Ovary (tissue), 7 donors: ENCODE measurements at regions not wholly inside any gene's neighbourhood (a gene's known extent, or its start where the extent isn't known, plus 50 kb on each side); places are given as distances from the start of the nearest gene placed in this dataset.

Experiments used
- DNase-seq, 5 donors: peaks; one replicate each; pipeline ENCODE4 v3.0.0-alpha.2; 2019 to 2020
- H3K27ac ChIP-seq, 2 donors: fragments of 200-600 bp; one replicate each; pipeline versions ENCODE4 v1.5.1 to v1.8.0; 2019 to 2022
- H3K27me3 ChIP-seq: fragments of 200-600 bp; one replicate; pipeline ENCODE4 v1.8.0; 2022
- H3K36me3 ChIP-seq: fragments of 200-600 bp; sonication (generic); one replicate; pipeline ENCODE4 v1.5.1; 2019
- H3K4me1 ChIP-seq: one replicate; pipeline ENCODE4 v1.8.1; 2013; ENCODE audit warnings: mild to moderate bottlenecking, moderate library complexity; ENCODE audit not compliant: insufficient read depth
- H3K4me3 ChIP-seq: fragments of 200-600 bp; sonication (generic); one replicate; pipeline ENCODE4 v1.5.1; 2017
- H3K9me3 ChIP-seq, 2 donors: fragments of 200-600 bp in 1 of 2; sonication (generic) in 1 of 2; one replicate each; pipeline versions ENCODE4 v1.5.1 to v1.8.1; 2013 to 2019; ENCODE audit warnings: mild to moderate bottlenecking in 1 of 2, moderate library complexity in 1 of 2
- EP300 ChIP-seq: sonication (generic); formaldehyde crosslinking; IDR thresholded peaks from one replicate; pipeline ENCODE4 v1.6.1; 2017; ENCODE audit warnings: antibody characterized with exemption
- POLR2A ChIP-seq: fragments of 450-650 bp; IDR thresholded peaks from one replicate; pipeline ENCODE4 v1.6.1; 2017; ENCODE audit warnings: antibody characterized with exemption, mild to moderate bottlenecking, moderate library complexity
- WGBS, 3 donors: extraction: QIAGEN DNeasy Blood & Tissue Kit in 1 of 3; methylation state at CpG; one replicate each; pipeline versions ENCODE4 v1.1.5 to v1.1.7; 2013 to 2017; 5-methylcytosine and 5-hydroxymethylcytosine counted together
- intact Hi-C, 4 donors: fragments of 100-400 bp; cut with DNase I; formaldehyde crosslinking; loops; one replicate each; pipeline versions ENCODE4 v1.11.0 to v1.15.1; 2022 to 2023
- TF ChIP-seq, protein P1 (sequence below), 3 donors: fragments of 450-650 bp in 2 of 3; fragments of 200-600 bp in 1 of 3; IDR thresholded peaks; one replicate each; pipeline versions ENCODE4 v1.5.1 to v1.8.0; 2016 to 2022; ENCODE audit warnings: antibody characterized with exemption in 3 of 3, mild to moderate bottlenecking in 1 of 3
- donor health status: DM: no; HTN: no; CAD: no; lungs with moderate emphysema.
- donor health status: DM: no; HTN: no; CAD: no.
- donor health status: Bipolar disorder and iron deficiency.
- donor health status: DM: no; HTN: no; CAD: no.
- donor health status: DM: yes; HTN: yes; CAD: no.

- Histone ChIP-seq H3K4me1 (no peaks in the 10 kb centered on the region), H3K4me3 (no peak overlapping the region), H3K9me3 (no peaks in the 10 kb centered on the region), H3K36me3 (no peaks in the 10 kb centered on the region), H3K27me3 (no peaks in the 10 kb centered on the region), H3K27ac (no peak overlapping the region)
- 22 to 34% (median 25%) methylated on average over 4 of the region's 4 CpGs for WGBS, 3 donors
- TF ChIP-seq EP300 = no peak
- TF ChIP-seq, protein P1, sequence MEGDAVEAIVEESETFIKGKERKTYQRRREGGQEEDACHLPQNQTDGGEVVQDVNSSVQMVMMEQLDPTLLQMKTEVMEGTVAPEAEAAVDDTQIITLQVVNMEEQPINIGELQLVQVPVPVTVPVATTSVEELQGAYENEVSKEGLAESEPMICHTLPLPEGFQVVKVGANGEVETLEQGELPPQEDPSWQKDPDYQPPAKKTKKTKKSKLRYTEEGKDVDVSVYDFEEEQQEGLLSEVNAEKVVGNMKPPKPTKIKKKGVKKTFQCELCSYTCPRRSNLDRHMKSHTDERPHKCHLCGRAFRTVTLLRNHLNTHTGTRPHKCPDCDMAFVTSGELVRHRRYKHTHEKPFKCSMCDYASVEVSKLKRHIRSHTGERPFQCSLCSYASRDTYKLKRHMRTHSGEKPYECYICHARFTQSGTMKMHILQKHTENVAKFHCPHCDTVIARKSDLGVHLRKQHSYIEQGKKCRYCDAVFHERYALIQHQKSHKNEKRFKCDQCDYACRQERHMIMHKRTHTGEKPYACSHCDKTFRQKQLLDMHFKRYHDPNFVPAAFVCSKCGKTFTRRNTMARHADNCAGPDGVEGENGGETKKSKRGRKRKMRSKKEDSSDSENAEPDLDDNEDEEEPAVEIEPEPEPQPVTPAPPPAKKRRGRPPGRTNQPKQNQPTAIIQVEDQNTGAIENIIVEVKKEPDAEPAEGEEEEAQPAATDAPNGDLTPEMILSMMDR (IDR thresholded peaks at IDR 0.05) = no peak
- TF ChIP-seq POLR2A = no peak
- intact Hi-C loops = no loop called here
- no peak for DNase-seq
Observed at GRCh38 chr6:4394786-4395185, 259.4 kb upstream of the ECI2 start.

- no peak for DNase-seq
- TF ChIP-seq, protein P1 (IDR thresholded peaks at IDR 0.05) = no peak
- TF ChIP-seq EP300 = no peak
Observed at GRCh38 chr6:4388675-4389074, 253.3 kb upstream of the ECI2 start.

DNA sequence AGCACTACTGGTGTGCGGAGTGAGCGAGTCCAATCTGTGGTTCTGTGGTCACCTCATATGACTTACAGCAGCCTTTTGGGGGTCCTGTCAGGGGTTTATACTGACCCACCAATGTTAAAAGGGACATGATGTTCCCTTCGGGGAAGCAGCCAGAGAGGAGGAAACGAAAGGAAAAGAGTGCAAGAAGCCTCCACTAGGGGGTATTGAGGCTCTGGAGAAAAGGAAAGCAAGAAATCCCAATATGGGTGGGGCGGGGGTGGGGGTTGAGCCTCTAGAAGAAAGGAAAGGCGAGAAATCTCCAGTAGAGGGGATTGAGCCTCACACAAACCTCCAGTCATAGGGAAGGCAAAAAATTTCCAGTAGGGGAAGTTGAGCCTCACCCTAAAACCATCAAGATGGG is 249.3 kb upstream of the ECI2 start:
- Histone ChIP-seq H3K4me1 (no peaks in the 10 kb centered on the region), H3K36me3 (no peaks in the 10 kb centered on the region), H3K9me3 (no peaks in the 10 kb centered on the region), H3K4me3 (no peak overlapping the region), H3K27ac (no peak overlapping the region), H3K27me3 (no peaks in the 10 kb centered on the region)
- 82 to 94% (median 87%) methylated on average over 6 of the region's 6 CpGs for WGBS, 3 donors
- intact Hi-C loops = no loop called here
- no peak for DNase-seq
- TF ChIP-seq EP300 (no peak), POLR2A (no peak)
- TF ChIP-seq, protein P1 (IDR thresholded peaks at IDR 0.05) = no peak

More at GRCh38 chr6:4388675-4389074, 253.3 kb upstream of the ECI2 start:
- no peak overlapping the region for H3K4me3 ChIP-seq
- intact Hi-C loops = no loop called here
- no peaks in the 10 kb centered on the region for H3K36me3 ChIP-seq
- WGBS, 3 donors = 56 to 65% (median 62%) methylated on average over 8 of the region's 8 CpGs
- no peaks in the 10 kb centered on the region for H3K9me3 ChIP-seq
- H3K27me3 ChIP-seq = no peaks in the 10 kb centered on the region
- no peaks in the 10 kb centered on the region for H3K4me1 ChIP-seq
- H3K27ac ChIP-seq = no peak overlapping the region

DNA sequence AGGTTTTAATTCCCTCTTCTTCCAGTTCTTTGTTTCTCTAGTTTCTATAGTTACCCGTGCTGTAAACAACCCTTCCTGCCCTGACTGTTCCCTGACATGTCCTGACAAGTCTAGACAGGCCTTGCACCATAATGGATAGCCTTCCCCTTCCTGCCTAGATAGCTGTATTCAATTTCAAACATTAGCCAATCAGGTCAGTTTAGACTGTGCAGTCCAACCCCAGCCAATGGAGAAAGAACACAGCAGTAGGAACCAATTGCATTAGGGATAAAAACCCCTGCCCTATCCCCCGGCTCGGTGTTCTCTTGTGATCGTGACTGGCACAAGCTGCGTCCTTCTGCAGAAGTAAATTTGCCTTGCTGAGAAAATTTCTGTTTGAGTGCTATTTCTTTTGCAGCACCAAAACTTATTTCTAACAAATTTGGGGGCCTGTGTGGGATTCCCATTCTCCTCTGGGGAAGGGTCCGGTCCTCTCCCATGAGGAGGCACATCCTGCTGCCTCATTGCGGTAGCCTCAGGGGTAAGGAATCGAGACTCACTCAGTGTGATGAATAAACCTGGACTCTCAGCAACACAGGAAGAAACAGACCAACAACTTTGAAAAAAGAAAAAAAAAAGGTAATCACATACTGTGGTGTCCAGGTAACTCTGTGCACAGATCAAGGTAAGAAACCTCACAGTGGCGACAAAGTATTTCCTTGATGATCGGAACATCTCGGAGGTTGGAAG is 248.7 kb upstream of the ECI2 start:
- WGBS, 3 donors = 81 to 91% (median 90%) methylated on average over 11 of the region's 11 CpGs
- Histone ChIP-seq H3K36me3 (no peaks in the 10 kb centered on the region), H3K27ac (no peak overlapping the region), H3K9me3 (no peaks in the 10 kb centered on the region), H3K4me3 (no peak overlapping the region), H3K27me3 (no peaks in the 10 kb centered on the region), H3K4me1 (no peaks in the 10 kb centered on the region)
- no peak for TF ChIP-seq EP300
- no peak for DNase-seq
- intact Hi-C loops = no loop called here

DNA sequence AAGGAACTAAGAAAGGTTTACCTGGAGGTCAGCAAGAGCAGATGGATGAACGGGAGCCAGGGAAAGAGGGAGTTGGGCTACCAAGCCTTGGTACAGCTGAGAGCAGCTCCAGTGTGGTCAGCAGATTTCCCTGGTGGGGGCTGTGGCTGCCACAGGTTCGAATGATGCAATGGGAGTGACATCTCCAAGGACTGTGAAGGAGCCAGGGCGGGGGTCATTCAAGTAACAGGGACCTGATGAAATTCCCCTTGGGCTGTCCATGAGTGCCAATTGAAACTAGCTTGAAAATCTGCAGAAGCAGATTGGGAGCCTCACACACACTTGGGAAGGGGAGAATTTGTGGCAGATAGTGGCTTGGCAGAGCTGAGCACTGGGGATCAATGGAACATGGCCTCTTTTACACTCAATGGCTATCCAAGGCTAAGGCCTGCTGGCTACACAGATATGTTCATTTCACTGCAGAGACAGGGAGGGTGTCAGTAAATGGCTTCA is 247.0 kb upstream of the ECI2 start:
- 81 to 89% (median 81%) methylated on average over 3 of the region's 3 CpGs for WGBS, 3 donors
- Histone ChIP-seq H3K27me3 (no peaks in the 10 kb centered on the region), H3K27ac (no peak overlapping the region), H3K9me3 (no peaks in the 10 kb centered on the region), H3K36me3 (no peaks in the 10 kb centered on the region), H3K4me1 (no peaks in the 10 kb centered on the region), H3K4me3 (no peak overlapping the region)
- DNase-seq = no peak
- intact Hi-C loops = no loop called here
- TF ChIP-seq, protein P1 (IDR thresholded peaks at IDR 0.05) = no peak
- no peak for TF ChIP-seq POLR2A
- TF ChIP-seq EP300 = no peak
